ENCODE measurements at regions not wholly inside any gene's neighbourhood (a gene's known extent, or its start where the extent isn't known, plus 50 kb on each side); places are given as distances from the start of the nearest gene placed in this dataset.

DNA sequence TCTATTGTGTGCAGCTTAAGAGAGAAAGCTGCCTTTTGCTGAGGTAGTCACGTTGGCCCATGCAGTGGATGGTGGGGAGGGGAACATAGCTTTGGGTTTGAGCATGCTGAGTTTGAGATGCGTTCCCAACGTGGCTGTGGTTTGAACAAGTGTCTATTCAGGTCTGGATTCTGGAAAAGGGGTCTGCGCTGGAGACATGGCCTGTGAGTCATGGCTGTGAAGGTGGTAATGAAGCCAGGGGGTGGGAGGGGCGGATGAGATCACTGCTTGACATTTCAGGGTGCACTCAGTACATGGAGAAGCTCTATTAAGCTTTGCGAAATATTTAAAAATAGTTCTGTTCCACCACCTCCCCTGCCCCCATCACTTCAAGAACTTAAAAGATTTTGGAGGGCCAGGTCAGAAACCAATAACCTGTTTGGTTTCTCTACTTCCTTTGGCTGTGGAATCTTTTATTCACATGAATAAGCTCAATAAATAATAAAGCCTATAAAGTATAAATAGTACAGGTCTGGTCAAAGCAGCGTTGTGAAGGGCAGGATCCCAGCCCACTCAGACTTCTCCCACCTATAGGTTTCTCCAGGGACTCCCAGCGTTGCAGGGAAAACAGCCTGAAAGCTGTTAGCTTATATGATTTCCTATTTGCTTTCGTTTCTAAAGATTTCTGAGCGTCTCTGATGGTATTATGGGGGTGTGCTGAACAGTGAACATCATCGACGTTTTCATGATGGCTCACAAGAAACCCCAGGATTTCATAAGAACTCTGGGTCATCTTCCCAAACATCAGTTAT, 189.9 kb downstream of the NSG2 start:
- DNase-seq (ENCODE audit: low read depth): no peak

- no peak for DNase-seq (ENCODE audit: low read depth)
Measured at GRCh38 chr5:174236070-174236469, 190.6 kb downstream of the NSG2 start.

- no peak for DNase-seq (ENCODE audit: low read depth)
Measured at GRCh38 chr5:174239718-174240117, 194.2 kb downstream of the NSG2 start.

- DNase-seq (ENCODE audit: low read depth): no peak
Measured at GRCh38 chr5:174242573-174242972, 197.1 kb downstream of the NSG2 start.

GRCh38 chr5:174243904-174244303, 198.4 kb downstream of the NSG2 start:
- DNase-seq (ENCODE audit: low read depth): no peak

DNA sequence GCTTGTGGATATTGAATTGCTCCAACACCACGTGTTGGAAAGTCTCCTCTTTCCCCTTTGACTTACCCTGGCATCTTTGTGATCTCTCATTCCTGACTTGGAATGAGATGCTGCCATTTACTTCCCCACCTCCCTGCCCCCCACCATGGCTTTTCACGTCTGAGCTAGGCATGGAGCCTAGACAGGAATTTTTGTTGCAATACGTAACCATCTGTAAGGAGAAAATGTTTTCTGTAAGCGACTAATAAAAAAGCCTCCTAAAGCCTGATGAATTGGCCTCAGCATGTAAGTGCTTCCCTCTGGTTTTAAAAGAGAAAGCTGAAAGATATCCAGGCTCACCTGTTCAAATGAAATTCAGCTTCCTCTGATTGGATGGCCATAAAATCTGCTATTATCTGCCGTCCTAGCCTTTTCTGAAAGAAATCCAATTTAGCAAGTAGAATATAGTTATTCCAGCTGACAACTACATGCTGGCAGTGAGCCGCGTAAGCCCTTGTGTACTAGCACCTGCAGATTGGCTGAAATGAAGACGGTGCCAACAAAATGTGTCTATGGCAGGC, 200.1 kb downstream of the NSG2 start:
- DNase-seq (ENCODE audit: low read depth): no peak

DNA sequence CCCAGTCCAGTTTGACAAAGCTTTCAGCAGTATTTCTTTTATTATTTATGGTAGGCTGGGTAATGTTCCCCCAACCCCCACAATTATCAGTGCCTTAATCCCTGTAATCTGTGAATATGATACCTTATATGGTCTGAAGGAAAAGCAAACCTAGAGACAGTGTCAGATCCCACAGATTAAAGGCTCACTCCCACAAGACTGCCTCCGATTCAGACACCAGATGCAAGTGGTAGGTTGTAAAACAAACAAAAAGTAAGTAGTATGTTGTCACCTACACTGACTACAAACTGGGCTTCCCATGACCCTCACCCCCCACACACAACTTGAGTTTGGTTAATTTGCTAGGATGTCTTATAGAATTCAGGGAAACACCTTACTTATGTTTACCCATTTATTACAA, 201.2 kb downstream of the NSG2 start:
- DNase-seq (ENCODE audit: low read depth): no peak

DNA sequence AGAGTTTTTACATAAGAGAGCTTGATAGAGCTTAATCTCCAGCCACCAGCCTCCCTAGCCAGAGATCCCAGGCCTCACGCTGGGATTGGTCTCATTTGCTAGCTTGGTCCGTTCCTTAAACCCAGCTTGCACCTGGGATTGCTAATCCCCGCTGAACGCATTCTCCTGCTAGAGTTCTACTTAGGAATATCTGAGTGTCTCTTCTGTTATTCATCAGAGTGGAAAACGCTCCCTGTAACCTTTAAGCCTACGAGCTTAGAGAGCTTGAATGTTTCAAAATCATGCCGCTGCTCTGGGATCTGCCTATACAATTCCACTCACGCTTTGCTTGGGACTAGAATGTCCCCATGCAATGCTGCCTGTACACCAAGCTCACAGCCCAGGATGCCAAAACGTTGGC, 201.8 kb downstream of the NSG2 start:
- no peak for DNase-seq (ENCODE audit: low read depth)

DNA sequence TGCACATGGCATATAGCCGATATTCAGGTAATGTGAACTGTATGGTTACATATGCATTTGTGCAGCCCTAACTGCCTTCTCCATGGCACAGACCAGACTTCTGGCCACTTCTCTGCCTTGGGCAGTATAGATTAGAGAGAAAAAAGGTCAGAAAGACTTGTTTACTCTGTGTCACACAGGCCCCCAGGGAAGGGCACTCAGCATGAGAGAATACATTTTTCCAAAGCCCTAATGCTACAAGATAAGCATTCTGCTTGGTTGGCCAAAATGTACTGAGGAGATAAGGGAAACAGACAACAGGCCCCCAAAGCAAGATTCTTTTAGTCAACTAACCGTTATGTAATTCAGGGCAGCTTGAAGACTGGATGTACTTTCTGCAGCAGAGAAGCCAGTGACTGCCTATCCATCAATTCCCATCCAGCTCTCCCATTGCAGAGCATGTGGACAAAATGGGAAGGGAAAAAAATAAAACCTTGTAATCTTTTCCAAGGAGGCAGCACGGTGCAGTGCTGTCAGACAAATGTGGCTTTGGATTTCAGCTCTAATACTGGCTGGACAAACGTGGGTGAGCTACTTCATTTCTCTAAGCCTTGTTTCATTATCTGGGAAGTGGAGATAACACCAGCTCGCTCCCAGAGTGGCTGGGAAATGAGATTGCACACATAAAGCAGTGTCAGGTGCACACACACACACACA, 205.9 kb downstream of the NSG2 start:
- no peak for DNase-seq (ENCODE audit: low read depth)

DNA sequence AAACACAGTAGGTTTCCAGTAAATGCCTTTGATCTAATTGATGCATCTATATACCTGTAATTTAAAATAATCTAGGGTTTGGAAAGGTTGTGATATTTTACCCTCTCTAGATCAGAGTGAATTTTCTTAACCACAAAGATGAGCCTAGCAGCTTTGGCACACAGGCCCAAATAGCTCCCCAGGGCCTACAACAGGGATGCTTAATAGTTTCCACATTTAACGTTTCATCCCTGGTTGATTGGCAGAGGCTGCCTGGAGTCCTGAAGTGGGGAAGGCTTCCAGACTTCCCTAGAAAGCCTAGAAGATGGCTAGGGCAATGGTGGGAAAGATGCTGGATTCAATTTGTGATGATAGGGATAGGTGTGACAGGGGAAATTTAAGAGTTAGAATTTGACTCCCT, 206.6 kb downstream of the NSG2 start:
- DNase-seq (ENCODE audit: low read depth): no peak

GRCh38 chr5:174259696-174260420, 214.4 kb downstream of the NSG2 start:
- DNase-seq (ENCODE audit: low read depth): no peak

- DNase-seq (ENCODE audit: low read depth): no peak
Measured at GRCh38 chr5:174271316-174271715, 225.8 kb downstream of the NSG2 start.

DNA sequence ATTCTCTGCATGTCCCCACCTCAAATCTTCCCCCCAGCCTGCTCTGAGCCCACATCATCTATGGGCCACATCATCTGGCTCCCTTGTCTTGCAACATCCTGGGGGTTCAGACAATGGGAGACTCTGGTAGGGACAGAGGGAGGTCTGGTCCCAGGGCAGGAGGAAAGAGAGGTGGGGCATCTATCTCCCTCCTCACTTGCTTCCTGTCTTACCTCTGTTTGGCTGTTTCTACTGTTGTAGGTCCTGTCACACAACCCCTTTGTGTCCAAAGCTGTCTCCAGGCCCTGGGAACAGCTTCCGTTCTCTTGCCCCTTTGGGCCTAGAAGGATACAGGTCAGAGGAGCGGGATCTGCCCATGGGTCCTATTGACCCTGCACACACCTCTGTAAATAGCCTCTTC, 227.2 kb downstream of the NSG2 start:
- DNase-seq (ENCODE audit: low read depth): no peak

DNA sequence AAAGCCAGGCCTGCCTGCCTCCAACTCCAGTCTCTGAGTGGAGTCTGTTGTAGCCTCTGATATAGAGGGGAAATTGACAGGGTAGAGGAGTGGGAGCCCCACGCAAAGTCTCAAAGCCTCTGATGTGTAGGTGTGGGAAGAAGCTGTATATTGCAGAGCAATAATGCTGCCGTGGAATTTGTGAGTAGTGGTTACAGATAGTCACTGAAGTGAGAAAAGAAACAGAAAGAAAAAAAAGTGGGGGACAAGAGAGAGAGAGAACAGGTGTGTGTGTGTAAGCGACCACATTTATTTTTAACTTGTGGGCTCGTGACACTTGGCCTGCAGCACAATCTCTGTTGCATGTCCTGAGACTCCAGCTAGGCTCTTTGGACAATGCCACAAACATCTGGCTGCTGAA, 227.8 kb downstream of the NSG2 start:
- no peak for DNase-seq (ENCODE audit: low read depth)

DNA sequence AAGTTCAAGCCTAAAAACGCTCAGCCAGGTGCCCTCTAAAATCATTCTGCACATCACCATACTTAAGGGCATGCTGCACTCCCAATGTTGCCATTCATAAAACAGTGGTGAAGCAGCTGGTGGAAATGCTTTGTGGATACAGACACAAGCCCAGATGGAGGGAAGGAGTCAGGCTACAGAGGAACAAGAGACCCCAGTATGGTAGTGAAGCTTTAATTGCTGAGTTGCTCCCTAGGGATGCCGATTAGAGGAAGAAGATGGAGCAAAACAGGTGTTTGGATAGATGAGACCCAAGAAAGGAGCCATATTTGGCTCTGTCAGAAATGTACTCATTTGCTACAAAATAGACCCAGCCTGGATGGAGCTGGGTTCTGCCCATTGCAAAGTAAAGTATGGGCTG, 230.5 kb downstream of the NSG2 start:
- DNase-seq (ENCODE audit: low read depth): no peak

GRCh38 chr5:174281089-174281760, 235.7 kb downstream of the NSG2 start:
- no peak for DNase-seq (ENCODE audit: low read depth)

DNA sequence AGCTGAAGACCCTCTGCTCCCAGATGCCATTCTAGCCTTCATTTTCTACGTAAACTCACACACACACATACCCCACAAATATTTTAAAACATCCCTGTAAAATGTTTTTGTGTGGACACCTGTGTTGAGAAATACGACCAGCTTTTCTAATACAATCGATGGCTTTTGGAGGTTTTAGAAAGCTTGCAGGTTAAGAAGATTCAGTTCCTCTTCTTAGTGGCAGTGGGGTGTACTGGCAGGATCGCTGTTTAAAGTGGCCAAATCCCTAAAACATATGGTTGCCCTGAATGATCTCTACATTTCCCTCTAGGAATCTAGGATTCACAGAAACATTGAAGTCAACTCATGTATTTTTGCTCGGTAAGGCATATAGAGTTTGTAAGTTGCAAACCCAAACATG, 236.3 kb downstream of the NSG2 start:
- no peak for DNase-seq (ENCODE audit: low read depth)

DNA sequence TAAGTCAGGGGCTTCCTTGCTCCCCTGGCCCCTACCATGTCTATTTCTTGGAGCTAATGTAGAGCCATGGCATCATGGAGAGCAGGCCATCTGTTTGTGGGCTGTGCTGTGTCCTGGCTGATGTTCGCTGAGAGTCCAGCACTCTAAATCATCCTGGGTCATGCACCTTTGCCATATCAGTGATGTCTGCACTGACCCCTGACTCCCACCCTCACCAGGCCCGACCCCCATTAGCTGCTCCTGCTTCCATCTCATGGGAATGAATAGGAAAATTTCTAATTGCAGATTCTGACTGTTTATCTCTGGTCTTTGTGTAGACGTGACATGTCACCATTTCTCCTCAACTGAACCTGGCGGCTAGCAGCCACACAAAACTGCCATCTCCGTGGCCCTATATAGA, 236.9 kb downstream of the NSG2 start:
- no peak for DNase-seq (ENCODE audit: low read depth)

GRCh38 chr5:174283211-174284005, 237.9 kb downstream of the NSG2 start:
- DNase-seq (ENCODE audit: low read depth): no peak

GRCh38 chr5:174284873-174285272, 239.4 kb downstream of the NSG2 start:
- DNase-seq (ENCODE audit: low read depth): no peak

- DNase-seq (ENCODE audit: low read depth): no peak
Measured at GRCh38 chr5:174287761-174288160, 242.3 kb downstream of the NSG2 start.

Data from activated T-helper 1 cell treated with Interleukin-2 at 50 U/mL for 16 hours (primary cell).